Gastrocnemius medialis (tissue), 4 donors: ENCODE measurements at regions not wholly inside any gene's neighbourhood (a gene's known extent, or its start where the extent isn't known, plus 50 kb on each side); places are given as distances from the start of the nearest gene placed in this dataset.

Experiments
- CTCF ChIP-seq, 5 experiments: fragments of 450-650 bp in 3 of 5; fragments of 200-600 bp in 2 of 5; sonication (generic) in 2 of 5; IDR thresholded peaks in 4 of 5; conservative IDR thresholded peaks in 1 of 5; 1 replicate in 4 of 5; 2 replicates in 1 of 5; pipeline ENCODE4 v1.5.1; 2016 to 2019; ENCODE audit warnings: antibody characterized with exemption in 5 of 5, mild to moderate bottlenecking in 3 of 5, moderate library complexity in 3 of 5
- POLR2A ChIP-seq, 2 donors: fragments of 450-650 bp; IDR thresholded peaks; one replicate each; pipeline ENCODE4 v1.6.1; 2017; ENCODE audit warnings: antibody characterized with exemption in 2 of 2, mild to moderate bottlenecking in 2 of 2, moderate library complexity in 2 of 2

- TF ChIP-seq CTCF (IDR thresholded peaks at IDR 0.05 in 4 of 5, conservative IDR thresholded peaks at IDR 0.05 in 1 of 5), result no peak
- no peak for TF ChIP-seq POLR2A (IDR thresholded peaks at IDR 0.05)
Observed at GRCh38 chr17:55903028-55903690, 152.3 kb downstream of the PCTP start.
